Naive thymus-derived CD8-positive, alpha-beta T cell (primary cell): ENCODE measurements at regions not wholly inside any gene's neighbourhood (a gene's known extent, or its start where the extent isn't known, plus 50 kb on each side); places are given as distances from the start of the nearest gene placed in this dataset.

ENCODE experiments used
- ATAC-seq, 2 donors: fragments of 150-1000 bp; cut with Tn5 transposase in 1 of 2; sonication (Bioruptor Pico), chemical (Tn5 transposase) in 1 of 2; 1 replicate in 1 of 2; 2 replicates in 1 of 2; pipeline ENCODE4 v1.10.0; 2021; ENCODE audit warnings: mild to moderate bottlenecking in 2 of 2, moderate library complexity in 2 of 2
- POLR2A ChIA-PET: fragments of 350-600 bp; sonication (Branson Sonifier 250); formaldehyde crosslinking; loops from one replicate; lab custom pipeline; 2021; ENCODE audit warnings: antibody characterized with exemption; lab: Charles Lee
- DNase-seq, 10 donors: peaks; one replicate each; pipeline versions ENCODE4 v3.0.0 to v3.0.0-alpha.2; 2020 to 2022
- H3K27ac Mint-ChIP-seq, 10 donors: one replicate each; pipeline ENCODE4 v1.8.0; 2020 to 2022; ENCODE audit warnings: mild to moderate bottlenecking in 10 of 10, mixed read lengths in 10 of 10, moderate library complexity in 4 of 10, inconsistent platforms in 1 of 10
- H3K27me3 Mint-ChIP-seq, 5 donors: one replicate each; pipeline ENCODE4 v1.8.0; 2021 to 2022; ENCODE audit warnings: mixed read lengths in 5 of 5
- H3K36me3 Mint-ChIP-seq, 3 donors: one replicate each; pipeline ENCODE4 v1.8.0; 2020 to 2022; ENCODE audit warnings: mixed read lengths in 3 of 3, mild to moderate bottlenecking in 2 of 3, inconsistent platforms in 1 of 3
- H3K4me1 Mint-ChIP-seq, 4 donors: one replicate each; pipeline ENCODE4 v1.8.0; 2021 to 2022; ENCODE audit warnings: mixed read lengths in 4 of 4
- H3K4me3 Mint-ChIP-seq, 10 donors: one replicate each; pipeline ENCODE4 v1.8.0; 2020 to 2022; ENCODE audit warnings: mild to moderate bottlenecking in 10 of 10, mixed read lengths in 10 of 10, moderate library complexity in 6 of 10, inconsistent platforms in 1 of 10
- H3K9me3 Mint-ChIP-seq, 9 donors: one replicate each; pipeline ENCODE4 v1.8.0; 2020 to 2022; ENCODE audit warnings: mixed read lengths in 9 of 9, mild to moderate bottlenecking in 3 of 9, inconsistent platforms in 1 of 9, moderate library complexity in 1 of 9

- no peak for ATAC-seq
- Mint-ChIP-seq H3K4me3 (no peak overlapping the region), H3K9me3 (peaks cover 0 to 13% (median 0%) of the 10 kb centered on the region in 9 donors), H3K27ac (no peak overlapping the region), H3K36me3 (peaks cover 0 to 5% (median 2%) of the 10 kb centered on the region in 3 donors), H3K4me1 (peaks cover 0 to 4% (median 1%) of the 10 kb centered on the region in 4 donors), H3K27me3 (peaks cover 16 to 57% (median 28%) of the 10 kb centered on the region in 5 donors)
- no peak for DNase-seq
- POLR2A ChIA-PET, result interaction anchor here (0.6 kb wide), 1 partner anchor 14 kb away, joined by 7 read pairs; no protein-coding TSS in a partner anchor
Observed at GRCh38 chr2:120578576-120579352, 156.9 kb upstream of the GLI2 start.

- H3K36me3 Mint-ChIP-seq, result peaks cover 2 to 5% (median 2%) of the 10 kb centered on the region in 3 donors
- POLR2A ChIA-PET, result no interaction called here
- no peak overlapping the region for H3K27ac Mint-ChIP-seq
- H3K4me3 Mint-ChIP-seq, result no peak overlapping the region
- H3K9me3 Mint-ChIP-seq, result peaks cover 0 to 24% (median 4%) of the 10 kb centered on the region in 9 donors
- H3K4me1 Mint-ChIP-seq, result peaks cover 0 to 4% (median 1%) of the 10 kb centered on the region in 4 donors
- DNase-seq, result no peak
- H3K27me3 Mint-ChIP-seq, result peaks cover 16 to 53% (median 25%) of the 10 kb centered on the region in 5 donors
- ATAC-seq, result no peak
Observed at GRCh38 chr2:120579916-120580685, 155.6 kb upstream of the GLI2 start.

GRCh38 chr2:120580709-120581108 is 155.0 kb upstream of the GLI2 start:
- H3K36me3 Mint-ChIP-seq, result peaks cover 2 to 5% (median 4%) of the 10 kb centered on the region in 3 donors

GRCh38 chr2:120583121-120583520 is 152.5 kb upstream of the GLI2 start:
- no peak for ATAC-seq
- Mint-ChIP-seq H3K27ac (no peak overlapping the region), H3K4me3 (no peak overlapping the region), H3K27me3 (peaks cover 23 to 52% (median 32%) of the 10 kb centered on the region in 5 donors), H3K36me3 (peaks cover 0 to 6% (median 5%) of the 10 kb centered on the region in 3 donors), H3K9me3 (peaks cover 0 to 34% (median 6%) of the 10 kb centered on the region in 9 donors), H3K4me1 (peaks cover 3 to 8% (median 4%) of the 10 kb centered on the region in 4 donors)
- DNase-seq, result no peak
- POLR2A ChIA-PET, result no interaction called here

More at GRCh38 chr2:120580709-120581108, 155.0 kb upstream of the GLI2 start:
- no peak for ATAC-seq
- POLR2A ChIA-PET, result no interaction called here
- Mint-ChIP-seq H3K27me3 (peaks cover 15 to 53% (median 28%) of the 10 kb centered on the region in 5 donors), H3K9me3 (peaks cover 0 to 30% (median 6%) of the 10 kb centered on the region in 9 donors), H3K27ac (no peak overlapping the region), H3K4me3 (no peak overlapping the region), H3K4me1 (peaks cover 0 to 4% (median 1%) of the 10 kb centered on the region in 4 donors)
- no peak for DNase-seq

- peaks cover 0 to 34% (median 6%) of the 10 kb centered on the region in 9 donors for H3K9me3 Mint-ChIP-seq
- no peak overlapping the region for H3K4me3 Mint-ChIP-seq
- H3K36me3 Mint-ChIP-seq, result peaks cover 0 to 6% (median 5%) of the 10 kb centered on the region in 3 donors
- DNase-seq, result no peak
- peaks cover 3 to 8% (median 4%) of the 10 kb centered on the region in 4 donors for H3K4me1 Mint-ChIP-seq
- no peak for ATAC-seq
- H3K27ac Mint-ChIP-seq, result no peak overlapping the region
- POLR2A ChIA-PET, result no interaction called here
- H3K27me3 Mint-ChIP-seq, result peaks cover 29 to 56% (median 38%) of the 10 kb centered on the region in 5 donors
Observed at GRCh38 chr2:120583851-120584570, 151.7 kb upstream of the GLI2 start.

- DNase-seq (no peak), ATAC-seq (no peak)
- peaks cover 3 to 8% (median 4%) of the 10 kb centered on the region in 4 donors for H3K4me1 Mint-ChIP-seq
- peak overlapping the region in 1 of 10 donors; percentile 50 for H3K27ac Mint-ChIP-seq
- H3K4me3 Mint-ChIP-seq, result peak overlapping the region in 8 of 10 donors; percentile 22 to 73 (median 36)
- H3K27me3 Mint-ChIP-seq, result peaks cover 33 to 66% (median 52%) of the 10 kb centered on the region in 5 donors
- peaks cover 0 to 35% (median 6%) of the 10 kb centered on the region in 9 donors for H3K9me3 Mint-ChIP-seq
- POLR2A ChIA-PET, result no interaction called here
- peaks cover 0 to 6% (median 5%) of the 10 kb centered on the region in 3 donors for H3K36me3 Mint-ChIP-seq
Observed at GRCh38 chr2:120586507-120587278, 149.0 kb upstream of the GLI2 start.

- Mint-ChIP-seq H3K4me3 (peak overlapping the region in 1 of 10 donors; percentile 39), H3K27me3 (peaks cover 33 to 73% (median 52%) of the 10 kb centered on the region in 5 donors), H3K36me3 (peaks cover 0 to 6% (median 5%) of the 10 kb centered on the region in 3 donors), H3K27ac (no peak overlapping the region), H3K9me3 (peaks cover 0 to 35% (median 6%) of the 10 kb centered on the region in 9 donors), H3K4me1 (peaks cover 3 to 8% (median 4%) of the 10 kb centered on the region in 4 donors)
- DNase-seq, result no peak
- POLR2A ChIA-PET, result no interaction called here
- no peak for ATAC-seq
Observed at GRCh38 chr2:120587279-120587996, 148.2 kb upstream of the GLI2 start.

GRCh38 chr2:120587997-120588336 is 147.7 kb upstream of the GLI2 start:
- H3K27ac Mint-ChIP-seq, result peak overlapping the region in 1 of 10 donors; percentile 69
- H3K36me3 Mint-ChIP-seq, result peaks cover 0 to 6% (median 3%) of the 10 kb centered on the region in 3 donors
- DNase-seq (no peak), ATAC-seq (no peak)
- POLR2A ChIA-PET, result no interaction called here
- H3K27me3 Mint-ChIP-seq, result peaks cover 29 to 74% (median 51%) of the 10 kb centered on the region in 5 donors
- peaks cover 0 to 33% (median 6%) of the 10 kb centered on the region in 9 donors for H3K9me3 Mint-ChIP-seq
- peaks cover 3 to 8% (median 4%) of the 10 kb centered on the region in 4 donors for H3K4me1 Mint-ChIP-seq
- no peak overlapping the region for H3K4me3 Mint-ChIP-seq

- peaks cover 0 to 6% (median 0%) of the 10 kb centered on the region in 3 donors for H3K36me3 Mint-ChIP-seq
- H3K4me1 Mint-ChIP-seq, result peaks cover 3 to 8% (median 4%) of the 10 kb centered on the region in 4 donors
- H3K27ac Mint-ChIP-seq, result no peak overlapping the region
- peaks cover 0 to 16% (median 4%) of the 10 kb centered on the region in 9 donors for H3K9me3 Mint-ChIP-seq
- POLR2A ChIA-PET, result no interaction called here
- ATAC-seq (no peak), DNase-seq (no peak)
- H3K27me3 Mint-ChIP-seq, result peaks cover 28 to 79% (median 49%) of the 10 kb centered on the region in 5 donors
- H3K4me3 Mint-ChIP-seq, result no peak overlapping the region
Observed at GRCh38 chr2:120589771-120590608, 145.7 kb upstream of the GLI2 start.

- Mint-ChIP-seq H3K9me3 (peaks cover 0 to 8% (median 0%) of the 10 kb centered on the region in 9 donors), H3K4me3 (no peak overlapping the region), H3K36me3 (peaks cover 0 to 2% (median 0%) of the 10 kb centered on the region in 3 donors), H3K27me3 (peaks cover 25 to 71% (median 43%) of the 10 kb centered on the region in 5 donors), H3K4me1 (peaks cover 3 to 8% (median 4%) of the 10 kb centered on the region in 4 donors), H3K27ac (no peak overlapping the region)
- POLR2A ChIA-PET, result no interaction called here
- ATAC-seq (no peak), DNase-seq (no peak)
Observed at GRCh38 chr2:120590841-120591240, 144.8 kb upstream of the GLI2 start.
